ENCODE measurements at regions not wholly inside any gene's neighbourhood (a gene's known extent, or its start where the extent isn't known, plus 50 kb on each side); places are given as distances from the start of the nearest gene placed in this dataset.

DNA sequence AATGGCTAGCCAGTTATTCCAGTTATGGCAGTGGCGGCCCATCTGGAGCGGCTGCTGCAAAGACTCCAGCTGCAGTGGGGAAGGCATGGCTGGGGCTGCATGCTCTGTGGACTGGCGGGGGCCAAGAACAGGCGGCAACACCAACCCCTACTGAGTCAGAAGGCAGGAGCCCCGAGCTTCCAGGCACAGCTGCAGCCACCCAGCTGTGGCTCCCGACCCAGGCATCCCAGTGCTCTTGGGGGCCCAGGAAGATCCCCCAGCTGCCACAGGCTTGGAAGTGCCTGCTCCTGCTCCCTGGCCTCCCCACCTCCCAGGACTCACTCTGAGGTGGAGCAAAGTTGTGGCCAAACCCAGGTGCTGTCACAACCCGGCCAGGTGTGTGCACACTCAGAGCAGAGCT lies 317.0 kb upstream of the RRP15 start:
- no peak for DNase-seq
- peaks cover 3% of the 10 kb centered on the region for H3K9me3 ChIP-seq (ENCODE audit: severe bottlenecking)
- TF ChIP-seq, protein P1, sequence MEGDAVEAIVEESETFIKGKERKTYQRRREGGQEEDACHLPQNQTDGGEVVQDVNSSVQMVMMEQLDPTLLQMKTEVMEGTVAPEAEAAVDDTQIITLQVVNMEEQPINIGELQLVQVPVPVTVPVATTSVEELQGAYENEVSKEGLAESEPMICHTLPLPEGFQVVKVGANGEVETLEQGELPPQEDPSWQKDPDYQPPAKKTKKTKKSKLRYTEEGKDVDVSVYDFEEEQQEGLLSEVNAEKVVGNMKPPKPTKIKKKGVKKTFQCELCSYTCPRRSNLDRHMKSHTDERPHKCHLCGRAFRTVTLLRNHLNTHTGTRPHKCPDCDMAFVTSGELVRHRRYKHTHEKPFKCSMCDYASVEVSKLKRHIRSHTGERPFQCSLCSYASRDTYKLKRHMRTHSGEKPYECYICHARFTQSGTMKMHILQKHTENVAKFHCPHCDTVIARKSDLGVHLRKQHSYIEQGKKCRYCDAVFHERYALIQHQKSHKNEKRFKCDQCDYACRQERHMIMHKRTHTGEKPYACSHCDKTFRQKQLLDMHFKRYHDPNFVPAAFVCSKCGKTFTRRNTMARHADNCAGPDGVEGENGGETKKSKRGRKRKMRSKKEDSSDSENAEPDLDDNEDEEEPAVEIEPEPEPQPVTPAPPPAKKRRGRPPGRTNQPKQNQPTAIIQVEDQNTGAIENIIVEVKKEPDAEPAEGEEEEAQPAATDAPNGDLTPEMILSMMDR (IDR thresholded peaks at IDR 0.05; ENCODE audit: low read depth, low read length), result no peak
- H3K4me3 ChIP-seq (ENCODE audit: low read depth, low read length), result no peak overlapping the region
- H3K36me3 ChIP-seq, result no peaks in the 10 kb centered on the region
- no peaks in the 10 kb centered on the region for H3K27me3 ChIP-seq (ENCODE audit: insufficient read depth, low read depth, severe bottlenecking)
- no peak overlapping the region for H3K27ac ChIP-seq

DNA sequence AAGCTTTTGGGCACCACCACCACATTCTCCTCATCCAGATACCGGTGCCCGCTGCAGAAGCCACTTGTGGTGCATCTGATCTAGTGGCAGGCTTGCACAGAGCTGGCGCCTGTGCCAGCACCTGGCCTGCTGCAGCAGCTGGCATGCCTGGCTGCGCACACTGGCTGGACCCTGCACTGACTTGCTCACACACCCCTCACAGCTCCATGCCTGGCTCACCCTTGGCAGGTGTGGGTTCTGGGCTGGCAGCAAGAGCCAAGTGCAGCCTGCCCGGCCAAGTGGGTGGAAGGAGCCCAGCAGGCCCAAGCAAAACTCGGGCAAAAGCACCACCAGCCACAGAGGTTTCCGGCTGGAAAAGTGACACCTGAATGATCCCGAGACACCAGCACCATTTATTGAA lies 315.7 kb upstream of the RRP15 start:
- DNase-seq, result no peak
- H3K36me3 ChIP-seq, result no peaks in the 10 kb centered on the region
- H3K9me3 ChIP-seq (ENCODE audit: severe bottlenecking), result peaks cover 3% of the 10 kb centered on the region
- H3K27ac ChIP-seq, result no peak overlapping the region
- H3K4me3 ChIP-seq (ENCODE audit: low read depth, low read length), result no peak overlapping the region
- no peaks in the 10 kb centered on the region for H3K27me3 ChIP-seq (ENCODE audit: insufficient read depth, low read depth, severe bottlenecking)
- TF ChIP-seq, protein P1 (IDR thresholded peaks at IDR 0.05; ENCODE audit: low read depth, low read length), result no peak

DNA sequence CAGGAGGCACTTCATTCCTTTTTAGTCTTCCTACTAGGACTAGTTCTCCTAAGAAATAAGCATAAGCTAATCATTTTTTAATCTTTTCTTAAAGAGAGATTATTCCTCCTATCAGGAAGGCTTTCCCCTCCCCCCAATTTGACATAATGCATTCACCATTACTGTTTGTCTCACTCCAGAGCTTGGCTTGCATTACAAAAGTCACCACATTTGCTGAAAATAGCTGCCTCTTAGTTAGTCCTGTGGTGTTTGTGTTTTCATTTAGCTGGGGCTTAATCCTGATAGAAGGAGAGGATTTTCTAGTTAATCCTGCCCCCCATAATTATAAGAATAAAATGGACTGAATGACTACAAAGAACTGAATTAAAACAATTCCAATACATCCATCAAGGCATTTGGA lies 307.1 kb upstream of the RRP15 start:
- TF ChIP-seq, protein P1 (IDR thresholded peaks at IDR 0.05; ENCODE audit: low read depth, low read length), result no peak
- DNase-seq, result no peak
- H3K36me3 ChIP-seq, result no peaks in the 10 kb centered on the region
- no peak overlapping the region for H3K4me3 ChIP-seq (ENCODE audit: low read depth, low read length)
- H3K9me3 ChIP-seq (ENCODE audit: severe bottlenecking), result no peaks in the 10 kb centered on the region
- H3K27me3 ChIP-seq (ENCODE audit: insufficient read depth, low read depth, severe bottlenecking), result no peaks in the 10 kb centered on the region
- no peak overlapping the region for H3K27ac ChIP-seq

DNA sequence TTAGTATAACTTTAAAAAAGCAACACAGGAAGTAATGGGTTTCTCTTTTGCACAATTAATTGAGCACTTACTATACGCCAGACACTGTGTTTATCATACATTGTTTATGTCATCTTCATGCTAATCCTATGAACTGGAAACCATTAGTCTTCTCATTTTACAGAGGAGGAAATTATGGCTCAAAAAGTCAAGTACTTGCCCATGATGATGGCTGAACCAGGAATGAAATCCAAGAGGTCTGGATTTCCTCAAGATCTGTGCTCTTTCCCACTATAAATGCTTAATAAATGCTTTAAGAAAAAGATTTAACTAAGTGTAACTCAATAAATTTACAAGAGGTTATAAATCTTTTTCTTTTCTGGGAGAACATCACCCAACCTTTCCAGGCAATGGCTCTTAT lies 303.7 kb upstream of the RRP15 start:
- Histone ChIP-seq H3K9me3 (ENCODE audit: severe bottlenecking) (no peaks in the 10 kb centered on the region), H3K36me3 (no peaks in the 10 kb centered on the region), H3K27ac (no peak overlapping the region), H3K27me3 (ENCODE audit: insufficient read depth, low read depth, severe bottlenecking) (no peaks in the 10 kb centered on the region), H3K4me3 (ENCODE audit: low read depth, low read length) (no peak overlapping the region)
- TF ChIP-seq, protein P1 (IDR thresholded peaks at IDR 0.05; ENCODE audit: low read depth, low read length), result no peak
- no peak for DNase-seq

DNA sequence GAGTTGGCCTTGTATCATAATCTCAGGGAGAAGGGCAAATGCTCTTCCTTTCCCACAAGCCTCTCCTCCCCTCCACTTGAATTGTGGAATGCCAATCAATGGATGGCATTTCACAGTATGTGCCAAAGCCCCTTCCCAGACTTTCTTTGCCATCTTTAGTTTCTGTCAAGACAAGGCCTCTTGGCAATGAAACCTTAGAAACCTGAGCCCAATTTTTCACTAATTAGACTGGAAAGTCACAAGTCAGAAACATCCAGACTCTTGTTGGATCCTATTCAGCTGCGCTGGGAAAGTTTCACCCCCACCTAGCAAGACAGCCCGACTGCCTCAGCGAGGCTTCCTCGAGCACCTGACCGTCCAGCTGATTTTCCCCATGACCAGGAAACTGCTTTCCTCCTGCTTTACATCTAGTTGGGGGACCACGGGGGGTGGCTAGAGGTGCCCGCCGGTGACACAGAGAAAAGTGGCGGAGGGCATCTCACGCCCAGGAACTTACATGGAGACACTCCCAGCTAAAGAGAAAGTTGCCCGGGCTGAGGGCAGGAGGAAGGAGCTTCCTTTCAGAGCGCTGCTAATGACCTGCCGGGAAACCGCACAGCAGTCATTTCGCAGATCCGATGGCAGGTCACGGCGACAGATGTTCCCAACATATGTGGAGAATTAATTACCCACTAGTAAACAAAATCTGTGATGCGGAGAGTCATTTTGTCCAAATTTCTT lies 302.6 kb upstream of the RRP15 start:
- Histone ChIP-seq H3K36me3 (no peaks in the 10 kb centered on the region), H3K4me3 (ENCODE audit: low read depth, low read length) (peak overlapping the region; percentile 47), H3K27me3 (ENCODE audit: insufficient read depth, low read depth, severe bottlenecking) (no peaks in the 10 kb centered on the region), H3K27ac (no peak overlapping the region), H3K9me3 (ENCODE audit: severe bottlenecking) (no peaks in the 10 kb centered on the region)
- DNase-seq, result peak; percentile 61
- TF ChIP-seq, protein P1 (IDR thresholded peaks at IDR 0.05; ENCODE audit: low read depth, low read length), result no peak

DNA sequence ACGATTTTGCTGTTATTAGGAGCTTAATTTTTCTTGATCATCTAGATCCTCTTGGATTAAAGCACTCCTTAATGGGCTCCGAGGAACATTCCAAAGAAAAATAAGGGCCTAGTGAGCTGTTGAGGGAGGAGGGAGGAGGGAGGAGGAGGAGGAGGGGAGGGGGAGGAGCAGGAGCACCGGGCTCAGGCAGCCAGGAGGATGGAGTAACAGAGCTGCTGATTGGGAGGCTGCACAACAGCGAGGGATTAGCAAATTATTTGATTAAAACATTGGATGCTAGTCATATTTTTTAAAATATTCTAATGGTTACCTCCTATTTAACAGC lies 302.1 kb upstream of the RRP15 start:
- no peaks in the 10 kb centered on the region for H3K27me3 ChIP-seq (ENCODE audit: insufficient read depth, low read depth, severe bottlenecking)
- peak; percentile 38 for DNase-seq
- H3K9me3 ChIP-seq (ENCODE audit: severe bottlenecking), result no peaks in the 10 kb centered on the region
- no peak overlapping the region for H3K27ac ChIP-seq
- H3K36me3 ChIP-seq, result no peaks in the 10 kb centered on the region
- H3K4me3 ChIP-seq (ENCODE audit: low read depth, low read length), result peak overlapping the region; percentile 47
- TF ChIP-seq, protein P1 (IDR thresholded peaks at IDR 0.05; ENCODE audit: low read depth, low read length), result no peak

All from WERI-Rb-1 (cell line).